Keratinocyte (primary cell): ENCODE measurements at regions not wholly inside any gene's neighbourhood (a gene's known extent, or its start where the extent isn't known, plus 50 kb on each side); places are given as distances from the start of the nearest gene placed in this dataset.

ENCODE experiments used
- CTCF ChIP-seq, 3 experiments: IDR thresholded peaks in 1 of 3; conservative IDR thresholded peaks in 1 of 3; optimal IDR thresholded peaks in 1 of 3; 2 replicates in 2 of 3; 3 replicates in 1 of 3; pipeline versions ENCODE3 to v1.5.1; 2011; ENCODE audit warnings: low read length in 3 of 3, mild to moderate bottlenecking in 3 of 3, moderate library complexity in 2 of 3, control low read depth in 1 of 3, inconsistent platforms in 1 of 3; ENCODE audit not compliant: insufficient read depth in 2 of 3; ENCODE audit errors: extremely low read depth in 1 of 3
- EZH2 ChIP-seq: IDR thresholded peaks from one replicate; pipeline ENCODE4 v1.6.1; 2012; ENCODE audit warnings: inconsistent platforms, mild to moderate bottlenecking, low read length, moderate library complexity

- TF ChIP-seq CTCF (optimal IDR thresholded peaks at IDR 0.05 in 1 of 3, IDR thresholded peaks at IDR 0.05 in 1 of 3, conservative IDR thresholded peaks at IDR 0.05 in 1 of 3; ENCODE audit: extremely low read depth in 1 of 3, insufficient read depth in 2 of 3, low read length in 3 of 3), result no peak
- no peak for TF ChIP-seq EZH2
These were observed 143.5 kb upstream of the HNRNPU start for GRCh38 chr1:245007852-245008251.
